HepG2 (cell line): ENCODE measurements at regions not wholly inside any gene's neighbourhood (a gene's known extent, or its start where the extent isn't known, plus 50 kb on each side); places are given as distances from the start of the nearest gene placed in this dataset.

ENCODE experiments used
- POLR2A ChIP-seq, 2 experiments: IDR thresholded peaks; 2 replicates each; pipeline ENCODE4 v1.6.1; 2011; ENCODE audit warnings: low read depth in 2 of 2, low read length in 2 of 2, mild to moderate bottlenecking in 1 of 2, moderate library complexity in 1 of 2; ENCODE audit not compliant: insufficient read depth in 1 of 2
- POLR2AphosphoS2 ChIP-seq: IDR thresholded peaks from 2 replicates; pipeline ENCODE4 v1.6.1; 2011; ENCODE audit warnings: low read depth, low read length, improper control_type of control experiment
- PRDM10 ChIP-seq: sonication (generic); formaldehyde crosslinking; IDR thresholded peaks from 2 replicates; pipeline ENCODE4 v1.4.0; 2020; ENCODE audit warnings: low read depth, missing genetic modification reagents
- PTBP1 ChIP-seq: fragments of 200-400 bp; formaldehyde crosslinking; IDR thresholded peaks from 2 replicates; pipeline ENCODE4 v1.6.1; 2018; ENCODE audit warnings: low read length, low read depth; ENCODE audit not compliant: poor library complexity, severe bottlenecking
- SMARCC2 ChIP-seq: fragments of 450-650 bp; IDR thresholded peaks from 2 replicates; pipeline ENCODE4 v1.6.1; 2017; ENCODE audit warnings: antibody characterized with exemption, mild to moderate bottlenecking
- ZFX ChIP-seq: sonication (generic); formaldehyde crosslinking; IDR thresholded peaks from 2 replicates; pipeline ENCODE4 v1.4.0; 2020; ENCODE audit warnings: mild to moderate bottlenecking, low read depth, missing genetic modification reagents, moderate library complexity
- ZNF331 ChIP-seq: sonication (generic); formaldehyde crosslinking; IDR thresholded peaks from 2 replicates; pipeline ENCODE4 v1.4.0; 2020; ENCODE audit warnings: missing genetic modification reagents

- TF ChIP-seq POLR2AphosphoS2 (no peak), POLR2A (IDR thresholded peaks at IDR 0.05; ENCODE audit: insufficient read depth in 1 of 2, low read depth in 2 of 2, low read length in 2 of 2) (no peak), ZNF331 (CRISPR knock-in tag) (no peak), PRDM10 (CRISPR knock-in tag) (no peak), SMARCC2 (no peak), ZFX (CRISPR knock-in tag) (no peak), PTBP1 (no peak)
Observed at GRCh38 chr17:72011561-72011960, 109.3 kb upstream of the SOX9 start.
